Neural progenitor cell (in vitro differentiated cells): ENCODE measurements at regions not wholly inside any gene's neighbourhood (a gene's known extent, or its start where the extent isn't known, plus 50 kb on each side); places are given as distances from the start of the nearest gene placed in this dataset.

ENCODE experiments used
- EZH2 ChIP-seq: fragments of 200-600 bp; sonication (generic); IDR thresholded peaks from 2 replicates; pipeline ENCODE4 v1.6.1; 2017; ENCODE audit warnings: antibody characterized with exemption, mild to moderate bottlenecking, moderate library complexity
- EZH2phosphoT487 ChIP-seq: fragments of 200-600 bp; sonication (generic); IDR thresholded peaks from 2 replicates; pipeline ENCODE4 v1.6.1; 2017; ENCODE audit warnings: antibody characterized with exemption
- TF ChIP-seq, protein P1 (sequence below): fragments of 200-600 bp; sonication (generic); IDR thresholded peaks from 2 replicates; pipeline ENCODE4 v1.5.1; 2017; ENCODE audit warnings: antibody characterized with exemption, mild to moderate bottlenecking

DNA sequence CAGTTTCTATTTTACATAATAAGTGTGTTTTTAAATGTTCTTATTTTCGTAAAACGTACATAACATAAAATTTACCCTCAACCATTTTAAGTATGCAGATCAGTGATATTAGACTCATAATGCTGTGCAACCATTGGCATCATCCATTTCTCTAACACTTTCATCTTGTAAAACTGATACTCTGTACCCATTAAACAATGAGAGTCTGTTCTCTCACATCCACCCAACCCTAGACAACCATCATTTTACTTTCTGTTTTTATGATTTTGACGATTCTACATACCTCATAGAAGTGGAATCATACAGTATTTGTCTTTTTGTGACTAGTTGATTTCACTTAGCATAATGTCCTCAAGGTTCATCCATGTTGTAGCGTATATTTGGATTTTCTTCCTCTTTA, 140.4 kb downstream of the TINAG start:
- TF ChIP-seq, protein P1, sequence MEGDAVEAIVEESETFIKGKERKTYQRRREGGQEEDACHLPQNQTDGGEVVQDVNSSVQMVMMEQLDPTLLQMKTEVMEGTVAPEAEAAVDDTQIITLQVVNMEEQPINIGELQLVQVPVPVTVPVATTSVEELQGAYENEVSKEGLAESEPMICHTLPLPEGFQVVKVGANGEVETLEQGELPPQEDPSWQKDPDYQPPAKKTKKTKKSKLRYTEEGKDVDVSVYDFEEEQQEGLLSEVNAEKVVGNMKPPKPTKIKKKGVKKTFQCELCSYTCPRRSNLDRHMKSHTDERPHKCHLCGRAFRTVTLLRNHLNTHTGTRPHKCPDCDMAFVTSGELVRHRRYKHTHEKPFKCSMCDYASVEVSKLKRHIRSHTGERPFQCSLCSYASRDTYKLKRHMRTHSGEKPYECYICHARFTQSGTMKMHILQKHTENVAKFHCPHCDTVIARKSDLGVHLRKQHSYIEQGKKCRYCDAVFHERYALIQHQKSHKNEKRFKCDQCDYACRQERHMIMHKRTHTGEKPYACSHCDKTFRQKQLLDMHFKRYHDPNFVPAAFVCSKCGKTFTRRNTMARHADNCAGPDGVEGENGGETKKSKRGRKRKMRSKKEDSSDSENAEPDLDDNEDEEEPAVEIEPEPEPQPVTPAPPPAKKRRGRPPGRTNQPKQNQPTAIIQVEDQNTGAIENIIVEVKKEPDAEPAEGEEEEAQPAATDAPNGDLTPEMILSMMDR, result no peak
- TF ChIP-seq EZH2phosphoT487, result no peak
- no peak for TF ChIP-seq EZH2
